GM19023 (cell line): ENCODE measurements at regions not wholly inside any gene's neighbourhood (a gene's known extent, or its start where the extent isn't known, plus 50 kb on each side); places are given as distances from the start of the nearest gene placed in this dataset.

Experiments used
- ATAC-seq: cut with Tn5 transposase; IDR thresholded peaks from one replicate; pipeline ENCODE4 v1.9.1; 2021; ENCODE audit warnings: mild to moderate bottlenecking, moderate library complexity; ENCODE audit not compliant: unreplicated experiment

DNA sequence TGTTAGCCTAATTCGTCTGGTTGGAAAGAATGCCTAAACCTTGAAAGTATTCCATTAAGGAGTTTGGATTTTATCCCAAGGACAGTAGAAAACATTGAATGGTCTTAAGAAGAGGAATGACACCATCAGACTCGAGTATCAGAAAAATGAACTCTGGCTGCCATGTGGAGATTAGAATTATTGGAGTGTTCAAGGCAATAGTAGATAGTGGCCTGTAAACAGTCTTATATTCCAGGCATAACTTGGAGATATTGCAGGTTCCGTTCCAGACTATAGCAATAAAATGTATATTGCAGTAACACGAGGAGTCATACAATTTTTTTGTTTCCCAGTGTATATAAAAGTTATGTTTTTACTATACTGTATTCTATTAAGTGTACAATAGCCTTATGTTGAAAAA lies 130.9 kb downstream of the GDAP2 start:
- ATAC-seq, result no peak

DNA sequence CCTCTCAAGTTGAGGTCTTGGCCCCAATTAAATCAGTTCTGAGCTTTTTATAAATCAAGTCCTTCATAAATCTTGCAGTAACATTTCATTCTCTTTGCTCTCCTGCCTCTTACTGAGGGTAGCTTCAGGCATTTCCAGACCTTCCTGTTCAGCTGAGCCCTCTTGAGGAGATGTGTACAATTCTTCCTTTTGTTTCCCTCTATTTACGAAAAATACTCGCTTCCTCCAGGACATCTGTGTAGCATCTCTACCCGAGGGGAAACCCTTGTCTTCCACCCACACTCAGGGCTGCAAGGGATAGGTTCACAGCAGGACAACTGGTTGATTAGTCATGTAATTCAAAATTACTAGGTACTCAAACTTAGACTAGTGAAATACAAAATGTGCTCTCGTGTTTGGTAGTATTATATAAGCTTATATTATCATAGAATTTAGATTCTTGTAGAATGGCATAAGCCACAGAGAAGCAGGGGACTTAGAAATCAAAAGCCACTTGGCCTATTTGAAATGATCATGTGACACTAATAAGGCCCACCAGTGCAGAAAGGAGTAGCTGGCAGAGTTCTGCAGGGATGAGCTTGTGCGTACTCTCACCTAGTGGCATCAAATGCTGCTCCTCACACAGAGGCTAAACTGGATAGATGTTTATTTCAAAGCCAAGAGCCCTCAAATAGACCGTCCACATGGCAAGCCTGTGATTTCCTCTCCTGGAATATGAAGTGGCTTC lies 126.7 kb downstream of the GDAP2 start:
- ATAC-seq, result no peak

DNA sequence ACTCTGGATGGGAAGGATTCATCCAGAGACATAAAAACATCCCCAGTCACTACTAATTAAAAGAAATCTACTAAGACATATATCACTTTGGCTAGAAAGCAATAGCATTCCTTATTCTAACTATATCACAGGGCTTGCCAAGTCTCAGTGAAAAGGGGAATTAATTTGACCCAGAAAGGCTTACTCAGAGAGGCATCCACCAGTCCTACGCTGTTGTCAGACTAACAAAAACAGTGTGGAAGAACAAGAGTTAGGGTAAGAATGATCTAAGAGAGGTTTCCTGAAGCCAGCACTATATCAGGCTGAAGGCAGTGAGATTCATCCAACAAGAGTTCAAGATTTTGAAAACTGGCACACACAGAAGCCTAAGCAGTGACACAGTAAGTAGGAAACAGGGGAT lies 126.1 kb downstream of the GDAP2 start:
- ATAC-seq, result no peak

DNA sequence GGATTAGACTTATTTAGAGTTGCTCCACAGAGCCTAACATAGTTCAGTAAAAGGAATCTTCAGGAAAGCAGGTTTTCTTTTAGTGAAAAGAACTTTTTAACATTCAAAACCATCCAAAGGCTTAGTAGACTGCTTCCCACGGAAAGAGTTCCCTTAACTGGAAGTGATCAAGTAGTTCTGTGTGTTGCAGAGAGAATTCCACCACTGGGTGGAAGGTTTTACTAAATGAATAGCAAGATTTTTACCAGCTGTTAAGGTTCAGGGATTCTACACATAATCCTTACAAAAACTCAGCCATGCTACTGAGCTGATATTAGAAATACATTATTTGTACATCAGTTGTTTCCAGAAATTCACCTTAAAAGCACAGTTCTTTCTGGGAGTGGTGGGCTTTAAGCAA lies 119.7 kb downstream of the GDAP2 start:
- no peak for ATAC-seq

- no peak for ATAC-seq
These were observed 118.9 kb downstream of the GDAP2 start for GRCh38 chr1:117810553-117810952.

DNA sequence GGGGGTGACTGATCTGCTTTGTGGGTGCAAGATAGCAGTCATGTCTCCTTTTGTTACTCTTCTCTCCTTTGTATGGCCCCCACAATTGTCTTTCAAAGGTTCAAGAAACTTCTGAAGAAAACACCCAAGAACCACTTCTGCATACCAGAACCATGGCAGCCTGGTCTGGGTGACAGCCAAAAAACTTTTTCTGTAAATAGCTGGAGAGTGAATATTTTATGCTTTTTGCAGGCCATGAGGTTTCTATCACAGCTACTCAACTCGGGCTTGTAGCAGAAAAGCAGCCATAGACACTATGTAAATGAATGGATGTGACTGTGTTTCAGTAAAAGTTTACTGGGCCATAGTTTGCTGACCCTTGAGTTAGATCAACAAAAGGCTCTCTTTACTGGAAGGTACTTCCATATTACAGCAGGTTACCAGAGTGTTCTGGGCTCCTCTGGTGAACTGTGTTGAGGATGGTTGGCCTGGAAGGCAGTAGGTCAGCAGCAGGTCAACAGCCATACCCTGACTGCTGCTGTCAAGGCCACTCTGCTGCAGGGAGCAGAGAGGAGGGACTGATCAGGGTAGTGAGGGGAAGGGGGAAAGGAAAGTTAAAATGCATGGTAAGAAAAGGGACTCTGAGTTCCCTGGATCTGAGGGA lies 116.4 kb downstream of the GDAP2 start:
- no peak for ATAC-seq
